Keratinocyte (primary cell): ENCODE measurements at regions not wholly inside any gene's neighbourhood (a gene's known extent, or its start where the extent isn't known, plus 50 kb on each side); places are given as distances from the start of the nearest gene placed in this dataset.

Experiments
- DNase-seq: peaks from one replicate; pipeline ENCODE4 v3.0.0-alpha.2; 2011; ENCODE audit warnings: low read depth, missing footprints, low spot score
- FAIRE-seq: peaks from 2 replicates; lab custom pipeline; 2011; peaks lifted over from hg19 to GRCh38; lab: Jason Lieb, UNC
- H2AFZ ChIP-seq: 2 replicates; pipeline ENCODE4 v1.6.0; 2012; ENCODE audit warnings: low read length, control low read depth, inconsistent platforms; ENCODE audit not compliant: control insufficient read depth
- H3K27ac ChIP-seq: 2 replicates; pipeline ENCODE4 v1.5.1; 2011; ENCODE audit warnings: low read length; ENCODE audit not compliant: control insufficient read depth, insufficient read depth
- H3K27me3 ChIP-seq: 3 replicates; pipeline ENCODE4 v1.6.0; 2011; ENCODE audit warnings: low read length; ENCODE audit not compliant: control insufficient read depth, insufficient read depth; ENCODE audit errors: extremely low read depth
- H3K36me3 ChIP-seq, 2 experiments: 2 replicates in 1 of 2; 3 replicates in 1 of 2; pipeline ENCODE4 v1.5.1; 2011; ENCODE audit warnings: low read length in 2 of 2, mild to moderate bottlenecking in 1 of 2; ENCODE audit not compliant: control insufficient read depth in 2 of 2, insufficient read depth in 2 of 2; ENCODE audit errors: extremely low read depth in 1 of 2
- H3K4me1 ChIP-seq: 3 replicates; pipeline ENCODE4 v1.5.1; 2011; ENCODE audit warnings: low read length; ENCODE audit not compliant: control insufficient read depth, insufficient read depth; ENCODE audit errors: extremely low read depth
- H3K4me2 ChIP-seq: 3 replicates; pipeline ENCODE4 v1.6.0; 2011; ENCODE audit warnings: low read depth, low read length; ENCODE audit not compliant: control insufficient read depth, insufficient read depth; ENCODE audit errors: extremely low read depth
- H3K4me3 ChIP-seq, 3 experiments: fragments of 200-600 bp in 1 of 3; sonication (generic) in 1 of 3; 2 replicates in 2 of 3; 3 replicates in 1 of 3; pipeline ENCODE4 v1.5.1; 2011 to 2016; ENCODE audit warnings: low read length in 3 of 3, mild to moderate bottlenecking in 3 of 3, control low read depth in 2 of 3, inconsistent platforms in 1 of 3, low read depth in 1 of 3, mixed read lengths in 1 of 3, mixed run types in 1 of 3, moderate library complexity in 1 of 3; ENCODE audit not compliant: control insufficient read depth in 2 of 3, insufficient read depth in 2 of 3; ENCODE audit errors: extremely low read depth in 1 of 3
- H3K79me2 ChIP-seq: 2 replicates; pipeline ENCODE4 v1.6.0; 2012; ENCODE audit warnings: low read length; ENCODE audit not compliant: control insufficient read depth, insufficient read depth
- H3K9ac ChIP-seq: 3 replicates; pipeline ENCODE4 v1.6.0; 2011; ENCODE audit warnings: low read length; ENCODE audit not compliant: control insufficient read depth, insufficient read depth; ENCODE audit errors: extremely low read depth
- H3K9me1 ChIP-seq: 3 replicates; pipeline ENCODE4 v1.6.0; 2011; ENCODE audit warnings: low read length; ENCODE audit not compliant: control insufficient read depth, insufficient read depth; ENCODE audit errors: extremely low read depth
- H3K9me3 ChIP-seq: 2 replicates; pipeline ENCODE4 v1.5.1; 2012; ENCODE audit warnings: low read depth, low read length; ENCODE audit not compliant: control insufficient read depth
- H4K20me1 ChIP-seq: 3 replicates; pipeline ENCODE4 v1.6.0; 2011; ENCODE audit warnings: low read length; ENCODE audit not compliant: control insufficient read depth, insufficient read depth; ENCODE audit errors: extremely low read depth
- EZH2 ChIP-seq: IDR thresholded peaks from one replicate; pipeline ENCODE4 v1.6.1; 2012; ENCODE audit warnings: inconsistent platforms, mild to moderate bottlenecking, low read length, moderate library complexity
- dilution Hi-C: fragments of 300-500 bp; cut with MboI; formaldehyde crosslinking; loops from one replicate; pipeline ENCODE4 v1.7.0; 2020; ENCODE audit warnings: low sequenced_read_pairs; ENCODE audit not compliant: extremely low pct_ligation_motif_present
- TF ChIP-seq, protein P1 (sequence below), 3 experiments: IDR thresholded peaks in 1 of 3; conservative IDR thresholded peaks in 1 of 3; optimal IDR thresholded peaks in 1 of 3; 2 replicates in 2 of 3; 3 replicates in 1 of 3; pipeline versions ENCODE3 to v1.5.1; 2011; ENCODE audit warnings: low read length in 3 of 3, mild to moderate bottlenecking in 3 of 3, moderate library complexity in 2 of 3, control low read depth in 1 of 3, inconsistent platforms in 1 of 3; ENCODE audit not compliant: insufficient read depth in 2 of 3; ENCODE audit errors: extremely low read depth in 1 of 3

- TF ChIP-seq EZH2: no peak
- H3K27me3 ChIP-seq: no peaks in the 10 kb centered on the region
- DNase-seq (no peak), FAIRE-seq (no peak)
- no peaks in the 10 kb centered on the region for H3K36me3 ChIP-seq
- H3K4me3 ChIP-seq: no peak overlapping the region
- no peaks in the 10 kb centered on the region for H3K9me1 ChIP-seq
- H3K4me2 ChIP-seq: no peak overlapping the region
- dilution Hi-C loops: no loop called here
- H3K4me1 ChIP-seq: no peaks in the 10 kb centered on the region
- H3K79me2 ChIP-seq: no peaks in the 10 kb centered on the region
- no peaks in the 10 kb centered on the region for H4K20me1 ChIP-seq
- H3K27ac ChIP-seq: no peak overlapping the region
- H3K9ac ChIP-seq: no peak overlapping the region
- no peak overlapping the region for H2AFZ ChIP-seq
- no peaks in the 10 kb centered on the region for H3K9me3 ChIP-seq
These were observed 675.8 kb downstream of the DIAPH3 start for GRCh38 chr13:59487883-59488282.

- no peaks in the 10 kb centered on the region for H3K27me3 ChIP-seq
- no peaks in the 10 kb centered on the region for H4K20me1 ChIP-seq
- H3K4me2 ChIP-seq: no peak overlapping the region
- dilution Hi-C loops: no loop called here
- no peak for FAIRE-seq
- H3K9me3 ChIP-seq: no peaks in the 10 kb centered on the region
- no peak overlapping the region for H3K9ac ChIP-seq
- no peaks in the 10 kb centered on the region for H3K9me1 ChIP-seq
- no peak for DNase-seq
- no peaks in the 10 kb centered on the region for H3K36me3 ChIP-seq
- H3K4me3 ChIP-seq: no peak overlapping the region
- TF ChIP-seq EZH2: no peak
- TF ChIP-seq, protein P1, sequence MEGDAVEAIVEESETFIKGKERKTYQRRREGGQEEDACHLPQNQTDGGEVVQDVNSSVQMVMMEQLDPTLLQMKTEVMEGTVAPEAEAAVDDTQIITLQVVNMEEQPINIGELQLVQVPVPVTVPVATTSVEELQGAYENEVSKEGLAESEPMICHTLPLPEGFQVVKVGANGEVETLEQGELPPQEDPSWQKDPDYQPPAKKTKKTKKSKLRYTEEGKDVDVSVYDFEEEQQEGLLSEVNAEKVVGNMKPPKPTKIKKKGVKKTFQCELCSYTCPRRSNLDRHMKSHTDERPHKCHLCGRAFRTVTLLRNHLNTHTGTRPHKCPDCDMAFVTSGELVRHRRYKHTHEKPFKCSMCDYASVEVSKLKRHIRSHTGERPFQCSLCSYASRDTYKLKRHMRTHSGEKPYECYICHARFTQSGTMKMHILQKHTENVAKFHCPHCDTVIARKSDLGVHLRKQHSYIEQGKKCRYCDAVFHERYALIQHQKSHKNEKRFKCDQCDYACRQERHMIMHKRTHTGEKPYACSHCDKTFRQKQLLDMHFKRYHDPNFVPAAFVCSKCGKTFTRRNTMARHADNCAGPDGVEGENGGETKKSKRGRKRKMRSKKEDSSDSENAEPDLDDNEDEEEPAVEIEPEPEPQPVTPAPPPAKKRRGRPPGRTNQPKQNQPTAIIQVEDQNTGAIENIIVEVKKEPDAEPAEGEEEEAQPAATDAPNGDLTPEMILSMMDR (optimal IDR thresholded peaks at IDR 0.05 in 1 of 3, IDR thresholded peaks at IDR 0.05 in 1 of 3, conservative IDR thresholded peaks at IDR 0.05 in 1 of 3; ENCODE audit: extremely low read depth in 1 of 3, insufficient read depth in 2 of 3, low read length in 3 of 3): no peak
- no peaks in the 10 kb centered on the region for H3K79me2 ChIP-seq
- H3K4me1 ChIP-seq: no peaks in the 10 kb centered on the region
- no peak overlapping the region for H3K27ac ChIP-seq
- H2AFZ ChIP-seq: no peak overlapping the region
These were observed 675.3 kb downstream of the DIAPH3 start for GRCh38 chr13:59488436-59488835.

GRCh38 chr13:59490651-59491050 is 673.1 kb downstream of the DIAPH3 start:
- no peak for DNase-seq
- dilution Hi-C loops: loop anchor here (10.0 kb wide), 1 partner anchor 64 kb away; no protein-coding TSS in a partner anchor

More at GRCh38 chr13:59490651-59491050, 673.1 kb downstream of the DIAPH3 start:
- no peaks in the 10 kb centered on the region for H3K9me3 ChIP-seq
- TF ChIP-seq, protein P1 (optimal IDR thresholded peaks at IDR 0.05 in 1 of 3, IDR thresholded peaks at IDR 0.05 in 1 of 3, conservative IDR thresholded peaks at IDR 0.05 in 1 of 3; ENCODE audit: extremely low read depth in 1 of 3, insufficient read depth in 2 of 3, low read length in 3 of 3): no peak
- no peak for TF ChIP-seq EZH2
- no peaks in the 10 kb centered on the region for H4K20me1 ChIP-seq
- no peak overlapping the region for H2AFZ ChIP-seq
- H3K9ac ChIP-seq: no peak overlapping the region
- no peak overlapping the region for H3K4me2 ChIP-seq
- H3K27me3 ChIP-seq: no peaks in the 10 kb centered on the region
- H3K79me2 ChIP-seq: no peaks in the 10 kb centered on the region
- H3K36me3 ChIP-seq: no peaks in the 10 kb centered on the region
- H3K27ac ChIP-seq: no peak overlapping the region
- no peaks in the 10 kb centered on the region for H3K4me1 ChIP-seq
- FAIRE-seq: no peak
- no peak overlapping the region for H3K4me3 ChIP-seq
- H3K9me1 ChIP-seq: no peaks in the 10 kb centered on the region
